ENCODE measurements at regions not wholly inside any gene's neighbourhood (a gene's known extent, or its start where the extent isn't known, plus 50 kb on each side); places are given as distances from the start of the nearest gene placed in this dataset.

DNA sequence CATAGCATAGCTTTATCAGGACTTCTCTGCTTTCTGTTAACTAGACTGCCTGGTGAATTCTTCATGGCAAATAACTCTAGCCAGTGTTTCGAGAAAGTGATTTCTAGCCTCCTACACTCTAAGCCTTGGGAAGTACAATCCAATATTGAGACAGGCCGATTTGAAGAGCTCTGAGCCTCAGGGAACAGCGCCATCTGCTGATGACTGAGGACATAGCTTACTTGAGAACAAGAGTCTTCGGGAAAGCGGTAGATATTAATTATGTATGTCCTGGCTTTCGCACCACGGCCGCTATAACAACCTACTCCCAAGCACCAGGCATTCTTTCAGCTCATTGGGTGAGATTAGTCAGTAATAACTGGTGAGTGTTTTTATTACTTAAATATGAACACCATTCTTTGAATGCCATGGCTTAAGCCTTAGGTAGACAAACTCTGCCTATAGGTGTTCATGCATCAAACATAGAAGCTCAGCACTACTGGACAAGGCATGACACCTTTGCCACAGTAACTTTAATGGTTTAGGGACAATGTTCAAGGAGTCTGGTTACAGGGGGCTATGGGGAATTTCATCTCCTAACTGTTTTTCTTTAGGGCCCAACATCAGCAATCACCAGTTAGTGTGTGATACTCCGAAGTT, 518.6 kb downstream of the BMP2 start:
- TF ChIP-seq EZH2phosphoT487 (IDR thresholded peaks at IDR 0.05; ENCODE audit: insufficient read depth, low read depth) (no peak), EZH2 (IDR thresholded peaks at IDR 0.05; ENCODE audit: insufficient read depth, poor library complexity, severe bottlenecking) (no peak)

Measured in GM23248 (cell line).